Calu3 (cell line): ENCODE measurements at regions not wholly inside any gene's neighbourhood (a gene's known extent, or its start where the extent isn't known, plus 50 kb on each side); places are given as distances from the start of the nearest gene placed in this dataset.

ENCODE experiments used
- BruUV-seq: library from RNA; stranded (reverse); fragments of 400-500 nt; replicated peaks from 2 replicates; lab custom pipeline; 2021; lab: Mats Ljungman, UMichigan
- CTCF ChIA-PET: fragments of 300-600 bp; sonication (Branson Sonifier 250); formaldehyde crosslinking; loops from one replicate; lab custom pipeline; 2022; ENCODE audit warnings: antibody characterized with exemption; lab: Charles Lee
- DNase-seq: peaks from one replicate; pipeline ENCODE4 v3.0.0; 2022
- H3K27ac Mint-ChIP-seq: one replicate; pipeline ENCODE4 v1.8.0; 2022; ENCODE audit warnings: mixed read lengths; ENCODE audit not compliant: unreplicated experiment
- H3K27me3 Mint-ChIP-seq: one replicate; pipeline ENCODE4 v1.8.0; 2022; ENCODE audit warnings: mixed read lengths; ENCODE audit not compliant: unreplicated experiment
- H3K36me3 Mint-ChIP-seq: one replicate; pipeline ENCODE4 v1.8.0; 2022; ENCODE audit warnings: mild to moderate bottlenecking, moderate library complexity, mixed read lengths; ENCODE audit not compliant: insufficient read depth, unreplicated experiment
- H3K4me1 Mint-ChIP-seq: one replicate; pipeline ENCODE4 v1.8.0; 2022; ENCODE audit warnings: mild to moderate bottlenecking, low read depth, mixed read lengths; ENCODE audit not compliant: unreplicated experiment
- H3K4me3 Mint-ChIP-seq: one replicate; pipeline ENCODE4 v1.8.0; 2022; ENCODE audit warnings: mild to moderate bottlenecking, low read depth, moderate library complexity, mixed read lengths; ENCODE audit not compliant: unreplicated experiment
- H3K9me3 Mint-ChIP-seq: one replicate; pipeline ENCODE4 v1.8.0; 2022; ENCODE audit warnings: low read depth, mixed read lengths; ENCODE audit not compliant: unreplicated experiment
- CTCF ChIP-seq: fragments of 200-600 bp; IDR thresholded peaks from one replicate; pipeline ENCODE4 v1.8.0; 2022; ENCODE audit warnings: antibody characterized with exemption; ENCODE audit not compliant: unreplicated experiment
- intact Hi-C: fragments of 100-400 bp; cut with micrococcal nuclease; formaldehyde crosslinking; loops from one replicate; pipeline ENCODE4 v1.10.0; 2022; ENCODE audit not compliant: unreplicated experiment

GRCh38 chr3:127337911-127338531 lies 50.2 kb upstream of the PRR20G start:
- intact Hi-C loops: no loop called here
- H3K36me3 Mint-ChIP-seq: no peaks in the 10 kb centered on the region
- CTCF ChIA-PET: no interaction called here
- no TSS peak for BruUV-seq
- H3K4me1 Mint-ChIP-seq: no peaks in the 10 kb centered on the region
- DNase-seq: no peak
- no peak for TF ChIP-seq CTCF
- peaks cover 9% of the 10 kb centered on the region for H3K9me3 Mint-ChIP-seq
- H3K4me3 Mint-ChIP-seq: no peak overlapping the region
- H3K27ac Mint-ChIP-seq: no peak overlapping the region
- peaks cover 69% of the 10 kb centered on the region for H3K27me3 Mint-ChIP-seq
